ENCODE measurements at regions not wholly inside any gene's neighbourhood (a gene's known extent, or its start where the extent isn't known, plus 50 kb on each side); places are given as distances from the start of the nearest gene placed in this dataset.
A peak's percentile ranks its signal among the peaks of the same experiment; 100 is the strongest.

DNA sequence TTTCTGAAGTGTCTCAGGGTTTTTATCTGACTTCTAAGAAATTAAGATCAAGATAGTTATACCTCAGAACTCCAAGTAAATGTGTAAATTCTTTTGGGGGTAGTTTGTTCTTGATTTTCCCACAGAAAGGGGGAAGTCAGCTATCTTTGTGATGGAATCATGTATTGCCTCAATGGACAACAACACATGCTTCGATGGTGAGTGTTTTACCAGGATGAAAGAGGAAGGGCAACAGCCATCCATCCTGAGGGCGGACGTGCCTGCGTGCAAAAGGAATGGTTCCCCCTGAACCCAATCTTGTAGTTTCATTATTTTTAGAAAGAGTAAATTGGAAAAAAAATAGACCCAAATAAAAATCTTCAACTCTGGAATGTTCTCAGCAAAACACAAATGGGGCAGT lies 67.2 kb upstream of the ZPBP start:
- DNase-seq, result no peak

DNA sequence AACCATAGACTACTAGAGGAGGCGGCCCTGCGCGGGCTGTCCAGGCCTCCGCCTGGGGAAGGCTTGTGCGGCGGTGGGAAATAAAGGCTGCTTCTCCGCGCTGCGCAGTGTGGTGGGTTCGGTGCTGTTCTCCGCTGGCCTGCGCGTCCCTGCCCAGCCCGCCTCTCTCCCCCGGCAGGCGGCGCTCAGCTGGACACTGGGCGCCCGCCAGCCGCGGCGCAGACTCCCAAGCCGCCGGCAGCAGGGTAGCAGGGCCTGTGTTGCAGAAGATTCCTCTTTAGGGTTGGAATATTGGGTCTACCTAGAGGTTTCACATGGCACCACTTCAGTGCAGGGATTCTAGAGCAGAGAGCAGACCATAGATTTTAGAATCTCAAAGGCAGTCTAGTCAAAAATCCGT lies 66.1 kb upstream of the ZPBP start:
- no peak for DNase-seq

DNA sequence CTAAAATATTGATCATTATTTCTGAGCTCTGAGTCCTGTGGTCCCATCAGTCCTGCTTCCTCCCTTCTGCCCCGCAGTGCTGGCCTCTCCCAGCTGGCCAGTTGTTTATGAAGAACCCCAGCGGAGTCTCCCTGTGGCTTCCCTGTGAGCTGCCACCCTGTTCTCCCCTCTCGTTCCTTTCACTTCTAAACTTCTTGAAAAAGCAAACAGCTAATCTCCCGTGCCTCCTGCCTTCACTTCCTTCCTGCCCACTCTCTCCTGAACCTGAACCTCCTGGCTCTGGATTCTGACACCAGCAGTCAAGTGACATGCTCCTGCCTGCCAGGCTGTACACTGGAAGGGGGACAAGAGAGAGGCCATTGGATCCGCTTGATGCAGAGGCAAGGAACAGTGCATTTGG lies 63.7 kb upstream of the ZPBP start:
- no peak for DNase-seq

DNA sequence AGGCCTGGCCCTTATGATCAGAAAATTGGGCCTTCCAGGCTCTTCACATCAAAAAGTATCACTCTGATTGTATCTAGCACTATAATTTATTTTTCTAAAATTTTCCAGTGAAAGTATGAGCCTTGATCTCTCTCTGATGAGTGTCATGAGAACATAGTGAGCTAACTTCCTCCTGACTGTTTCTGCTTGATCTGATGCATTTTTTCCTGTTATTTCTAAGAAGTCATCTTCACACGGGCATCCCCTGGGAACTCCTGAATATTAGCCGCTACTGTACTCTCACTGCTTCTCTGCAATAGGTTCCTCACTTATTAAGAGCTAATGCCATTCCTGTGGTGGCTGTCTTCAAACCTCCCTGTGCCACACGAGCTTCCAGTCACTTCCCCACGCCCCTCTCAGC lies 63.1 kb upstream of the ZPBP start:
- no peak for DNase-seq

DNA sequence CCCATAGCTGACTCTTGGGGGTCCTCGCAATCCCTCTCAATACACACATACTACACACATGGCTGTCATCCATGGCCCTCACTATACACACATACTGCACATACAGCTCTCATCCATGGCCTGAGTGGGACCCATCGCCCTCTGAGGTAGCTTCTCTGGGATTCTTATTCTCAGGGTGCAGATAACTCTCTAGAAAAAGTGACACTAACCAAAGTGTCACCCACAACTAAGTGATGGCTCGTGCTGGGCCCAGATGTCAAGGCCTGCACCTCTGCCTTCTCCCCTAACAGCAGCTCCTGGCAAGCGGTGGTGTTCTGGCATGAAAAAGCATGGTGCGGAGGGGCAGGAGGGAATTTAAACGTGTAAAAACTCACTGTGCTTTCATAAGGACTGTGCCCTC lies 62.7 kb upstream of the ZPBP start:
- DNase-seq, result no peak

DNA sequence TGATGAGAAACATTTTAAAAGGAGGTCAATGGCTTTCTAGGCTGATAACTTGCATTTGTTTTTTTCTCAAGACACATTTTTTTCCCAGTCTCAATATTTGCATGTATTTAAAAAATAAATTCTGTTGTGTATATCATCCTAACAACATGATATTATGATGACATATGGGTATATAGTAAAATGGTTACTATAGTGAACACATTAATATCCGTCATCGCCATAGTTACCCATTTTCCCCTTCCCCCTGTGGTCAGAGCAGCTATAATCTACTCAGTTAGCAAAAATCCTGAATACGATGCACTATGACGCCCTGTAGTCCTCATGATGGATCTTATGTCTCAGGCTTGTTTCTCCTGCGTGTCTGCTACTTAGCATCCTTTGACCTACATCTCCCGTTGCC lies 60.9 kb upstream of the ZPBP start:
- no peak for DNase-seq

DNA sequence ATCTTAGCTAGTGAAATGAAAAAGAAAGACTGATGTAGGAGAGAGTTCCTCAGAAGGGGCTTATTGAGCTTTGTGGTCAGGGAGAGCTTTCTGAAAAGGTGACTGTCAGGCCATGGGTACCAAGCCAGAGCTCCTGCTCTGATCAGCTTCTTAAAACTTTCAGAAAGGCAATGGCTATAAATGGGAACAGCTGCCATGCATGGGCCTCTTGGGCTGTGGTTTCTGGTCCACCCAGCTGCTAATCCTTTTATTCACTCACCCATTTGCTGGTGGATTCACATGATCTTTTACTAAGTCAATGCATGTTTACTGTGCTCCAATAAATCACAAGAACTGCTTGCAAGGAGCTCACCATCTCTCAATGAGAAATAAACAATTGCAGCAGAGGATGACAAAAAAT lies 60.1 kb upstream of the ZPBP start:
- no peak for DNase-seq

DNA sequence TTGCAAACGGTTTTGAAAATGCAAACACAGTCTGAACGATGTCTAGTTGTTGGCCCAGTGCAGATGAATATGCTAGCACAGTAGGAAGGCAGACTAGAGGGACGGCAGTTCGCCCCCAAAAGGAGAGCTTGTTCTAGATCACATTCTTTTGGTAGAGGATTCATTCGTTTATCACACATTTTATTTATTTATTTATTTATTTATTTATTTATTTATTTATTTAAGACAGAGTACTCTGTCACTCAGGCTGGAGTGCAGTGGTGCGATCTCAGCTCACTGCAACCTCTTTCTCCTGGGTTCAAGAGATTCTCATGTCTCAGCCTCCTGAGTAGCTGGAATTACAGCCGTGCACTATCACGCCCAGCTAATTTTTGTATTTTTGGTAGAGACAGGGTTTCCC lies 59.4 kb upstream of the ZPBP start:
- no peak for DNase-seq

DNA sequence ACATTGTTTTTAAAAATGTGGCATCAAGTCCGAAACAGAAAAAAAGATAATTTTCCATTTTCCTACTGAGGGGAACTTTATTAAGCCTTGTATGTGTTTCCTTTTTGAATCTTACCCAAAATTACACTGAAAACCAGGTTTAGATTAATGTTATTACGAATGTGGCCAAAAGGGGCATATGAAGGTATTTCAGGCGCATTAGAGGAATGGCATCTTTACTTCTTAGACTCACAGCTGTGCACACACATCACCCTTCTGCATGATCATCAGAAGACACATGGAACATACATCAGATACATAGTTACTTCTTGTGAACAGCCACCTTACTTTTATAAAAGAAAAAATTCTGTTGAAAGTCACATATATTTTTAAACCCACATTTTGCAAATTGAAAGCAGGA lies 58.6 kb upstream of the ZPBP start:
- DNase-seq, result no peak

DNA sequence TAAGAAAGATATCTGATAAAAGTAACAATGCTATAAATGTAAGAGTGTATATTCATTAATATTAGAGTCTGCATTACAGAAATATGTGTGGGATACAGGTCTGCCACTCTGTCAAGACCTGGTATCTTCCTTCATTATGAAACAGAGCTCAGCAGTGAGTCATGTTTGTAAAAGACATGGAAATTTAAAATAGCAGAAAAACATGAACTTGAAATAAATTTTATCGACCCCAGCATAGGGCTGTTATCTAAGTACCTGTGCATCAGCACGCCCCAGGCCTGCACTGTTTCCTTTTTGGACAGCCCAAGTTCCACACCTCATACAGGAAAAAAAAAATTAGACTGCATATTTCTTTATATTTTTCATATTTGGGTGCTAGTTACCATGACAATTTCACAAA lies 58.0 kb upstream of the ZPBP start:
- DNase-seq, result no peak

DNA sequence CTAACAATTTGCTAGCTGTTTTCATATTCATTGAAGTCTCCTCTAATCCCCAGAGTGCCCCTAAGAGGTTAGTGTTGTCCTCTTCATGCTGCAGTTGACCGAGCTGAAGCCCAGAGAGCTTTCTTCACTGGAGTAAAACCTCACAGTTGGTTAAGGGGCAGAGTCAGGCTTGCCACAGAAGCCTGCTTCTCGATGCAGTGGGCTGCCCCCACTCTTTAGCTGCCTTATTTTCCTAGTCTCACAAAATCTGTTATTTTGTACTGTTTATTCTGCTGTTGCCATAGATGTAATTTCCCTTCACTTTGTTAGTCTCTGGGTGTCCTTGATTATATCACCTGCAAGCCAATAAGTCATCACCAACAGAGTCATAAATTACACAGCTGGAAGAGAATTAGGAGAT lies 56.3 kb upstream of the ZPBP start:
- no peak for DNase-seq

DNA sequence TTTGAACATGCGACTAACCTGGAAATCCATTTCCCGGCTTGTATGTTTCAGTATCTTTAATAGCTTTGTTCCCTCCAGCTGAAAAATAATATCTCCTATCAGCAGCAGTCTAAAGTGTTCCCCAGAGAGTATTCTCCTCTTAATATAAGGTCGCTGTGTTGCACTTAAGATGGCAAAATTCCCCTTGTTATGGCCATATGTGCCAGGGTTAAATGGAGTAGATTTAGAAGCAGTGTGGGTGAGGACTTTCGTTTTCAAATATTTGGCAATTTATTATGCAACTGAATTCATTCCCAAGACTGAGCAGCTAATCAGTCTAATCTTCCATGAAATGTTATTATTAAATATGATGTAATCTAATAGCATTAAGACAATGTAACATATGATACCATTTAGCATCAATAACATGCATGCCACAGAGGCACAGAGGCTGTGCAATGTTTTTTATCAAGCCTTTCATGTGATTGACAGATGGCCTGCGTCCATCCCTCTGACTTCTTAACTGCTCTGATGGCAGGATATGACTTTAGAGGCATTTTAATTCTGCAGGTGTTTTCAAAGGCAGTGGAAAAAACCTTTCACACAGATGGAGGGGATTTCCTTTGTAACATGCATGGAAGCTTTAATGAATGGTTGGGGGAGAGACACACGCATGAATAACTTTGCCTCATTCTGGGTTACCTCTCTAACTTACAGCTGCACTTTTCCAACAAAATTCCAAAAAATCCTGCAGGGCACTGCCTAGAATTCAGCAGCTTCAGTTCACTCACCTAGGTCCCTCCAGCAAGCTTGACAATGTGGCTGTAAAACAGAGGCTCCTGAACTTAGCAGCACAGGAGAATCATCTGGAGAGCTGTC lies 55.1 kb upstream of the ZPBP start:
- no peak for DNase-seq

DNA sequence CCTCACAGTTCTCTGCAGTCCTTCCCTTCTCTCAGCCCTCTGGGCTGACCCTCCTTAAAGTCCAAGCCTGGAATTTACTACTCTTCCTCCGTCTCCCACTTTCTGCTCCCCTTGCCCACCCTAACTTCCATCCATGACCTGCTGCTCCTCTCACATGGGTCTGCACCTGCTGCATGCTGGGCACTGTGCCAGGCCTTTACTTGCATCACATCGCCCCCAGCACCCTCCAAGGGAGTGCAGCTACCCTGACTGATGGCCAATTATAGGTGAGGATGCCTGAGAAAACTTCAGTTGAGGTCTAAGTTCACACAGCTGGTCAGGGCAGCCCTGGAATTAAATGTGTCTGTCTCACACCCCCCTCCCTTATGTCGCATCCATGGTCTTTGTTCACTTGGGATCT lies 53.6 kb upstream of the ZPBP start:
- peak; percentile 37 for DNase-seq

DNA sequence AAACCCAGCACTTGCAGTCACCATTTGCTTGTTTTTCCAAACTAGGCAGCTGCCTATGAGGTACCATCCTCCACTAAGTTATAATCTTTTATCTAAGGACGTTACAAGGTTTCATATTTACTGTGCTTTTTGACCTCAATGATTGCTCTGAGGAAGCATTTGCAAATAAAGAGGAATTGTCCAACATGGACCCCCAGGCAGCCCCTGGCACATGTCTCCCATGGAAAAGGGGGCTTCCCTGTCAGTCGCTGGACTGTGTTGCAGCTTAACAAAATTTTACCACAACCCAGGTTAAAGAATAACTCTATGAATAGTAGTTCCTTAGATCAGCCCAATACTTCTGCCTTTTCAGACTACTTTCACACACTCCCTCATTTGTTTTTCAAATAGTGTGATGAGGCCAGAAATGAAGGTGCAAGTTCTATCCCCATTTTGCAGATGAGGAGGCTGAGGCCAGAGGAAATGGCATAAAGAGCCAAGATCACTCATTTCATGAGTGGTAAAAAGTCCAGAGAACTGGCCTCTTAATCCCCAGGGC lies 52.8 kb upstream of the ZPBP start:
- DNase-seq, result no peak

DNA sequence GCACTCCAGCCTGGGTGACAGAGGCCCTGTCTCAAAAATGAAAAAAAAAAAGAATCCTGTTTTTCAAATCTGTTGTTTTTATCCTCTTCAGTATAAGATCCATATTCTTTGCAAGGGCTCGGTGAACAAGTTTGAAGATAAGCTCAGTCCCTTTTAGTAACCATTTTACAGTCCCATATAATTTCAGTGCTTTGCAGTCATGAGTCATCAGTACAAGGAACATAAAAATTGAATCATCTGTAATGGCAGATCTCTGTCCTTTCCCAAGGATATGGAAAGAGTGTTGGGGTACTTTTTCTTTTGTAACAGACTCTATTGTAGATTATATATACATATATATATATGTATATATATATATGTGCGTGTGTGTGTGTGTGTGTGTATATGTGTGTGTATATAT lies 52.2 kb upstream of the ZPBP start:
- DNase-seq, result no peak

Data from DMS153 (cell line).